HG03025 (cell line): ENCODE measurements at regions not wholly inside any gene's neighbourhood (a gene's known extent, or its start where the extent isn't known, plus 50 kb on each side); places are given as distances from the start of the nearest gene placed in this dataset.
"Not testable (repeated sequence)": the region's sequence is repeated elsewhere in the genome, so short reads cannot be mapped to it uniquely, and the experiment has no call there.

Experiments
- ATAC-seq: cut with Tn5 transposase; IDR thresholded peaks from one replicate; pipeline ENCODE4 v1.9.1; 2021; ENCODE audit warnings: mild to moderate bottlenecking, moderate library complexity; ENCODE audit not compliant: unreplicated experiment, low FRiP score

- ATAC-seq, result no peak
Observed at GRCh38 chr13:97855570-97856303, 97.7 kb upstream of the IPO5 start.

GRCh38 chr13:97856304-97856675 is 97.2 kb upstream of the IPO5 start:
- no peak for ATAC-seq

- no peak for ATAC-seq
Observed at GRCh38 chr13:97858161-97858560, 95.3 kb upstream of the IPO5 start.

GRCh38 chr13:97866346-97866745 is 87.1 kb upstream of the IPO5 start:
- ATAC-seq, result no peak

GRCh38 chr13:97866751-97867150 is 86.7 kb upstream of the IPO5 start:
- no peak for ATAC-seq

GRCh38 chr13:97873398-97873797 is 80.1 kb upstream of the IPO5 start:
- no peak for ATAC-seq

GRCh38 chr13:97875218-97875617 is 78.3 kb upstream of the IPO5 start:
- no peak for ATAC-seq

GRCh38 chr13:97875911-97876310 is 77.6 kb upstream of the IPO5 start:
- ATAC-seq, result no peak

GRCh38 chr13:97878431-97879375 is 74.8 kb upstream of the IPO5 start:
- ATAC-seq, result no peak

- no peak for ATAC-seq
Observed at GRCh38 chr13:97879646-97880310, 73.7 kb upstream of the IPO5 start.

GRCh38 chr13:97880311-97880675 is 73.2 kb upstream of the IPO5 start:
- ATAC-seq, result no peak

- no peak for ATAC-seq
Observed at GRCh38 chr13:97881556-97881955, 71.9 kb upstream of the IPO5 start.

- ATAC-seq, result no peak
Observed at GRCh38 chr13:97883396-97883795, 70.1 kb upstream of the IPO5 start.

- ATAC-seq, result no peak
Observed at GRCh38 chr13:97884707-97885468, 68.6 kb upstream of the IPO5 start.

- ATAC-seq, result no peak
Observed at GRCh38 chr13:97885641-97886040, 67.8 kb upstream of the IPO5 start.

GRCh38 chr13:97889803-97890202 is 63.7 kb upstream of the IPO5 start:
- no peak for ATAC-seq

- no peak for ATAC-seq
Observed at GRCh38 chr13:97890573-97890972, 62.9 kb upstream of the IPO5 start.

- ATAC-seq, result not testable (repeated sequence)
Observed at GRCh38 chr13:97891964-97892363, 61.5 kb upstream of the IPO5 start.

GRCh38 chr13:97892717-97893116 is 60.8 kb upstream of the IPO5 start:
- no peak for ATAC-seq

- no peak for ATAC-seq
Observed at GRCh38 chr13:97895383-97895782, 58.1 kb upstream of the IPO5 start.

- no peak for ATAC-seq
Observed at GRCh38 chr13:97896446-97896845, 57.0 kb upstream of the IPO5 start.
